Upper lobe of left lung (tissue), 6 donors: ENCODE measurements at regions not wholly inside any gene's neighbourhood (a gene's known extent, or its start where the extent isn't known, plus 50 kb on each side); places are given as distances from the start of the nearest gene placed in this dataset.

Source experiments
- ATAC-seq, 2 donors: fragments of 200-7000 bp; cut with Tn5 transposase; one replicate each; pipeline ENCODE4 v1.9.1; 2022; ENCODE audit warnings: mild to moderate bottlenecking in 2 of 2, moderate library complexity in 2 of 2; ENCODE audit not compliant: low FRiP score in 2 of 2
- DNase-seq, 2 donors: peaks; one replicate each; pipeline ENCODE4 v3.0.0-alpha.2; 2019 to 2020
- H3K27ac ChIP-seq, 4 donors: fragments of 200-600 bp; sonication (generic); one replicate each; pipeline ENCODE4 v1.5.1; 2016 to 2019
- H3K27me3 ChIP-seq, 4 donors: fragments of 200-600 bp; sonication (generic); one replicate each; pipeline ENCODE4 v1.5.1; 2017 to 2019
- H3K36me3 ChIP-seq, 4 donors: fragments of 200-600 bp; sonication (generic); one replicate each; pipeline ENCODE4 v1.5.1; 2016 to 2019
- H3K4me1 ChIP-seq, 4 donors: fragments of 200-600 bp; sonication (generic); one replicate each; pipeline ENCODE4 v1.5.1; 2018 to 2019
- H3K4me3 ChIP-seq, 4 donors: fragments of 200-600 bp; sonication (generic); one replicate each; pipeline ENCODE4 v1.5.1; 2017 to 2019; ENCODE audit warnings: mild to moderate bottlenecking in 2 of 4, moderate library complexity in 1 of 4
- H3K9me3 ChIP-seq, 4 donors: fragments of 200-600 bp; sonication (generic); one replicate each; pipeline ENCODE4 v1.5.1; 2018 to 2019
- EP300 ChIP-seq, 4 donors: sonication (generic); formaldehyde crosslinking; IDR thresholded peaks; one replicate each; pipeline ENCODE4 v1.5.1; 2017; ENCODE audit warnings: antibody characterized with exemption in 4 of 4, control low read depth in 2 of 4
- POLR2A ChIP-seq, 4 donors: fragments of 450-650 bp; IDR thresholded peaks; one replicate each; pipeline ENCODE4 v1.5.1; 2016 to 2017; ENCODE audit warnings: antibody characterized with exemption in 4 of 4, mild to moderate bottlenecking in 2 of 4
- POLR2AphosphoS5 ChIP-seq, 2 donors: sonication (generic); formaldehyde crosslinking; IDR thresholded peaks; one replicate each; pipeline ENCODE4 v1.5.1; 2017; ENCODE audit warnings: antibody characterized with exemption in 2 of 2
- WGBS, 2 donors: methylation state at CpG; one replicate each; pipeline ENCODE4 v1.1.5; 2017 to 2018; 5-methylcytosine and 5-hydroxymethylcytosine counted together
- TF ChIP-seq, protein P1 (sequence below), 6 experiments: fragments of 450-650 bp in 4 of 6; fragments of 200-600 bp in 2 of 6; sonication (generic) in 2 of 6; IDR thresholded peaks; one replicate each; pipeline ENCODE4 v1.5.1; 2016 to 2019; ENCODE audit warnings: antibody characterized with exemption in 6 of 6
- donor health status: DM: no; HTN: no; CAD: no; lungs with moderate emphysema.
- donor health status: DM: no; HTN: yes; CAD: no; lungs with severe emphysema.

DNA sequence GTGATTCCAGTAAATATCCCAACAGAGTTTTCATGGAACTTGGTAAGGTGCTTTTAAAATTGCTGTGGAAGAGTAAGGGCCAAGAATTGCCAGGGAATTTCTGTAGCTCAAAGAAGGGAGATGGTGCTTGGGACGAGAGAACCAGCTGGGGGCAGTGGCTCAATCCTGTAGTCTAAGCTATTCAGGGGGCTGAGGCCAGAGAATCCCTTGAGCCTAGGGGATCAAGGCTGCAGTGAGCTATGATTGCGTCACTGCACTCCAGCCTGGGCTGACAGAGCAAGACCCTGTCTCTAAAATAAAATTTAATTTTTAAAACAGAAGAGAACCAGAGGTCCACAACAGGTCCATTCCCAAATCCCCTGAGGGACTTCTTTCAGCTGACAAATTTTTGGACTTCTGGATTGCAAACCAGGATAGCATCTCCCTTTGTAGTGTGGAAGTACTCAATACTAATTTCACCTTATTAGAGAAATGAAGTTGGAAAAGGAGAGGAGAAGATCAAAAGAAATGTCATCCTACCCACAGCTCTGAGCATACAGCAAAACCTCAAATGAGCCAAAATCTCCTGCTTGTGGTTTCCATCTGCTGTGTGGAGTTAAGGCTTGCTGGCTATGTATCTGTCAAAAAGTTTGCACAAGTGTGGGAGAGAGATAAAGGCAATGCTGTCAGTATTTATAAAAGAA lies 59.2 kb upstream of the CLPB start:
- no peak for TF ChIP-seq POLR2A (IDR thresholded peaks at IDR 0.05)
- no peak for TF ChIP-seq POLR2AphosphoS5 (IDR thresholded peaks at IDR 0.05)
- TF ChIP-seq, protein P1, sequence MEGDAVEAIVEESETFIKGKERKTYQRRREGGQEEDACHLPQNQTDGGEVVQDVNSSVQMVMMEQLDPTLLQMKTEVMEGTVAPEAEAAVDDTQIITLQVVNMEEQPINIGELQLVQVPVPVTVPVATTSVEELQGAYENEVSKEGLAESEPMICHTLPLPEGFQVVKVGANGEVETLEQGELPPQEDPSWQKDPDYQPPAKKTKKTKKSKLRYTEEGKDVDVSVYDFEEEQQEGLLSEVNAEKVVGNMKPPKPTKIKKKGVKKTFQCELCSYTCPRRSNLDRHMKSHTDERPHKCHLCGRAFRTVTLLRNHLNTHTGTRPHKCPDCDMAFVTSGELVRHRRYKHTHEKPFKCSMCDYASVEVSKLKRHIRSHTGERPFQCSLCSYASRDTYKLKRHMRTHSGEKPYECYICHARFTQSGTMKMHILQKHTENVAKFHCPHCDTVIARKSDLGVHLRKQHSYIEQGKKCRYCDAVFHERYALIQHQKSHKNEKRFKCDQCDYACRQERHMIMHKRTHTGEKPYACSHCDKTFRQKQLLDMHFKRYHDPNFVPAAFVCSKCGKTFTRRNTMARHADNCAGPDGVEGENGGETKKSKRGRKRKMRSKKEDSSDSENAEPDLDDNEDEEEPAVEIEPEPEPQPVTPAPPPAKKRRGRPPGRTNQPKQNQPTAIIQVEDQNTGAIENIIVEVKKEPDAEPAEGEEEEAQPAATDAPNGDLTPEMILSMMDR (IDR thresholded peaks at IDR 0.05) = no peak
- no peak for TF ChIP-seq EP300 (IDR thresholded peaks at IDR 0.05)
- WGBS, 2 donors = 47 to 60% methylated on average over 2 of the region's 2 CpGs
- no peaks in the 10 kb centered on the region for H3K36me3 ChIP-seq
- no peaks in the 10 kb centered on the region for H3K27me3 ChIP-seq
- H3K4me3 ChIP-seq = no peak overlapping the region
- no peaks in the 10 kb centered on the region for H3K9me3 ChIP-seq
- no peak for DNase-seq
- H3K27ac ChIP-seq = no peak overlapping the region
- no peaks in the 10 kb centered on the region for H3K4me1 ChIP-seq
- no peak for ATAC-seq

- Histone ChIP-seq H3K27ac (no peak overlapping the region), H3K4me3 (no peak overlapping the region), H3K9me3 (no peaks in the 10 kb centered on the region), H3K36me3 (no peaks in the 10 kb centered on the region), H3K27me3 (no peaks in the 10 kb centered on the region), H3K4me1 (no peaks in the 10 kb centered on the region)
- ATAC-seq (no peak), DNase-seq (no peak)
- TF ChIP-seq POLR2AphosphoS5 (IDR thresholded peaks at IDR 0.05) = no peak
- TF ChIP-seq POLR2A (IDR thresholded peaks at IDR 0.05) = no peak
- no peak for TF ChIP-seq EP300 (IDR thresholded peaks at IDR 0.05)
- TF ChIP-seq, protein P1 (IDR thresholded peaks at IDR 0.05) = no peak
- 85 to 88% methylated on average over 2 of the region's 2 CpGs for WGBS, 2 donors
These were observed 56.7 kb upstream of the CLPB start for GRCh38 chr11:72491001-72491400.
